NCI-H2227 (cell line): ENCODE measurements at regions not wholly inside any gene's neighbourhood (a gene's known extent, or its start where the extent isn't known, plus 50 kb on each side); places are given as distances from the start of the nearest gene placed in this dataset.
"Not testable (repeated sequence)": the region's sequence is repeated elsewhere in the genome, so short reads cannot be mapped to it uniquely, and the experiment has no call there.

ENCODE experiments used
- DNase-seq: peaks from one replicate; lab custom pipeline; 2025; ENCODE audit not compliant: unreplicated experiment; lab: John Stamatoyannopoulos, UW

DNA sequence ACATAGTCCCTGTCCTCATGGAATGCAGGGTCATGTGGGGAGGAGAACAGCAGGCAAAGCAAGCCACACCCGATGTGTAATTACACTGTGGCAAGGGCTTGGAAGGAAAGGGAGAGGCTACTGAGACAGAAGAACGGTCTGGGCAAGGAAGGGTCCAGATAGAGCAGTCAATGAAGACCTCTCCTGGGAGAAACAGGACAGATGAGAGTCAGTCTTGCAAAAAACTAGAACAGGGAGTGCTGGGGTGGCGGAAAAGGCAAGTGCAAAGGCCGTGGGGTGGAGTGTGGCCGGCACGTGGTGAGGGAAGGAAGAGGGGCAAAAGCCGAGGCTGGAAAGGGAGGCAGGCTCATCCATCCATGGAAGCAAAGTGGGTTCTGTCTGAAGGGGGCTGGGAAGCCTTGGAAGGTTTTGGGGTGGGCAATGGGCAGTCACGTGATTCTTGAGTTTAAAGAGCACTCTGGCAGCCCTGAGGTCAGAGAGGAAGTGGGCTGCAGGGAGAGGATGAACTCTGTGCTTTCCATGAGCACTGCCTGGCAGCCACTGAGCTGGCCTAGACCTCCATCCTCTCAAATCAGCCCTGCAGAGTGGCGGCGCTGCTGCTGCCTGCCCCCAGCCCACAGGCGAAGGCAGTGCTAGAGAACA is 182.2 kb downstream of the INHBB start:
- DNase-seq = no peak

DNA sequence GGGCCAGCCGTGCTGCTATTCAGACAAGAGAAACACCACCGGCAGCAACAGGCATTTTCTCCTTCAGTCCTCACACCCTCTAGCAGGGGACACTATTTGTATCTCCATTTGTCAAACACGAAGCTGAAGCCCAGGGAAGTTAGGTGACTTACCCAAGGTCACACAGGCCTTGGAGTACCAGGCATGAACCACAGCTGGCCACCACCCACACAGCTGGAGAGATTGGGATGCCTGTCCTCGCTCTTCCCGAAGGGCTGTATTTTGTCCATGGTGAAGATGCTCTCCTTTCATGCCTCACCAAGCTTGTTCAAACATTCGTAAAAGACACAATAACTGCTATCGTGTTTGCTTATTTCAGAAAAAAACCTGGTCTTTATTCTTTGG is 182.7 kb downstream of the INHBB start:
- DNase-seq = no peak

DNA sequence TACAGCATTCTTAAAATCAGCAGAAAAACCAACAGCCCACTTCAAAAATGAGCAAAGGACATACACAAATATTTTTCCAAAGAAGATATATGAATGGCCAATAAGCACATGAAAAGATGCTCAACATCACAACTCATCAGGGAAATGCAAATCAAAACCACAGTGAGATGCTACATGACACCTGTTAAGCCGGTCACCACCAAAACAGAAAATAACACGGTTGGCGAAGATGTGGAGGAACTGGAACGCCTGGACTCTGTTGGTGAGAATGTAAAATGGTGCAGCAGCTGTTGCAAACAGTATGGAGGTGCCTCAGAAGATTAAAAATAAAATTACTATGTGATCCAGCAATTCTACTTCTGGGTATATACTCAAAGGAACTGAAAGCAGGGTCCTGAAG is 184.8 kb downstream of the INHBB start:
- DNase-seq = no peak

DNA sequence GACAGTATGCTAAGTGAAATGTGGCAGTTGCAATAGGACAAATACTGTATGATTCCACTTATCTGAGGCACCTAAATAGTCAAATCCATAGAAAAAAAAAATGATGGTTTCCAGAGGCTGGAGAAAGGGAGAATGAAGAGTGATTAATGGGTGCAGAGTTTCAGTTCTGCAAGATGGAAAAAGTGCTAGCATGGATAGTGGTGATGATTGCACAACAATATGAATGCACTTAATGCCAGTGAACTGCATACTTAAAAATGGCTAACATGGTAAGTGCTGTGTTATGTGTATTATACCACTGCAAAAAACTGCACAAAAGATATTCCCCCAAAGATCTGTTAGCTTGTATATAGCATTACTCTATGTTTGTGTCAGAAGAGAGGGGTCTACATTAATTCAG is 185.4 kb downstream of the INHBB start:
- no peak for DNase-seq

DNA sequence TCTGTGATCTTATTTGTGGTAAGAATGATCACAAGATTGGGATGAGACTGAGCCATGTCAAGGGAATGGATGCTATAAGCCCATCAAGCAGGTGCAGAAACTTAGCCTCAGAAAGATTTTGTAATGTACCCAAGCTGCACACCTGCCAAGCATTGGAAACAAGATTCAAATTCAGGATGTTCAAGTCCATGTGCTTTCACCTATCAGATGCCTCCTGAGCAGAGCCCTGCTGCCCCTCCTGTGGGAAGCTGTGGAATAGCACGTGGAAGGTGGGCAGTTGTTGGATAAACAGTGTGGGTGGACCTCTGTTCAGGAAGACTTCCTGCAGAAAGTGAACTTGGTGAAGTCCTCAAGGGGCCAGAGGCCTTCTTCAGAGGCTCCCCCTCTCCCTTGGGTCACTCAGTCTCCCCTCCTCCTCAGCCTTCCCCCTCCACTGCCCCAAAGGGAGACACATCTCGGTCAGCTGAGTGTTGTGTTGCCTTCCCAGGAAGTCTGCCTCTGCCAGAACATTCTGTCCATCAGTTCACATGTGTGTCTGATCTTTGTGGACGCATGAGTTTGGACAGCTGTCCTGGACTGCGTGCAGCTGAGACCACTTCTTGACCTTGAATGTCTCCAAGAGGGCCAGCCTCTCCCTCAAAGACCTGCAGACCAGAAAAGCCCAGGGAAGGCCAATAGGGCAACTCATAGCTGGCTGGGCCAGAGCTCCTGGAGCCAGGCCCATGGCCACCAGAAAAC is 186.1 kb downstream of the INHBB start:
- DNase-seq = no peak

GRCh38 chr2:120533625-120534024 is 187.7 kb downstream of the INHBB start:
- DNase-seq = no peak

DNA sequence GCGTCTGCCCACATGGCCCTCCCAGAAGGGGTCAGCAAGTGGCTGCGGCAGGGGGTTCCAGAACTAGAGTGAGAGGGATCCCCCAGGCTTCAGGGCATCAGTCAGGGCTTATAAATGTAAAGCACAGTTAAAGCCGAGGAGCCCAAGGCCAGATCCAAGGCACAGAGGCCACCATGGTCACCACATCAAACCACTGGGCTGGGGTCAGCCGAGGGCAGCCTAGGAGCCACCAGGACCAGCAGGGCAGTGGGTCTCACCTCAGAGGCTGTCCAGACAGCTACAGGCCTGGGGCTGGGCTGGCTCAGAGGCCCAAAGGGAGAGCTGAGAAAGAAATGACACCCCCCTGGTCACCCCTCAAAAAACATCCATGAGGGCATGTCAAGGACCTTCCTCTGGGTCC is 188.5 kb downstream of the INHBB start:
- no peak for DNase-seq

DNA sequence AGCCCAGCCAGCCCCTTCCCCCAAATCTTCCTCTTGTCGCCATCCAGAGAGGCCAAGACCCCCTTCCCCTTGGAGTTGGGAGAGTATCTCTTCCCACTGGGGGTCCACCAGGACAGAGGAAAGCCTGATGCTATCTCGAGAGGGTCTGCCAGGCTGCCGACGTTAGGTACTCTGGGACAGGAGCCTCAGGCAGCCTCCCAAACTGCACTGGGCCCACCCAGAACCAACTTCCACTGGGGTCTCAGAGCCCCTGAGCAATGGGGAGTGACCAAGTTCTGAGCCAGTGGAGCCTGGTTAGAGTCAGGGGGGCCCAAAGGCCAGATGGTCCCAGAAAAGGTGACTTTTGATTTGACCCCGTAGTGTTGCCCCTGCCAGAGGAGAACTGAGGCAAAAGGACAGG is 189.1 kb downstream of the INHBB start:
- no peak for DNase-seq

GRCh38 chr2:120536141-120536540 is 190.2 kb downstream of the INHBB start:
- DNase-seq = no peak

GRCh38 chr2:120538691-120539423 is 192.9 kb downstream of the INHBB start:
- DNase-seq = no peak

- no peak for DNase-seq
Measured at GRCh38 chr2:120539424-120539936, 193.5 kb downstream of the INHBB start.

DNA sequence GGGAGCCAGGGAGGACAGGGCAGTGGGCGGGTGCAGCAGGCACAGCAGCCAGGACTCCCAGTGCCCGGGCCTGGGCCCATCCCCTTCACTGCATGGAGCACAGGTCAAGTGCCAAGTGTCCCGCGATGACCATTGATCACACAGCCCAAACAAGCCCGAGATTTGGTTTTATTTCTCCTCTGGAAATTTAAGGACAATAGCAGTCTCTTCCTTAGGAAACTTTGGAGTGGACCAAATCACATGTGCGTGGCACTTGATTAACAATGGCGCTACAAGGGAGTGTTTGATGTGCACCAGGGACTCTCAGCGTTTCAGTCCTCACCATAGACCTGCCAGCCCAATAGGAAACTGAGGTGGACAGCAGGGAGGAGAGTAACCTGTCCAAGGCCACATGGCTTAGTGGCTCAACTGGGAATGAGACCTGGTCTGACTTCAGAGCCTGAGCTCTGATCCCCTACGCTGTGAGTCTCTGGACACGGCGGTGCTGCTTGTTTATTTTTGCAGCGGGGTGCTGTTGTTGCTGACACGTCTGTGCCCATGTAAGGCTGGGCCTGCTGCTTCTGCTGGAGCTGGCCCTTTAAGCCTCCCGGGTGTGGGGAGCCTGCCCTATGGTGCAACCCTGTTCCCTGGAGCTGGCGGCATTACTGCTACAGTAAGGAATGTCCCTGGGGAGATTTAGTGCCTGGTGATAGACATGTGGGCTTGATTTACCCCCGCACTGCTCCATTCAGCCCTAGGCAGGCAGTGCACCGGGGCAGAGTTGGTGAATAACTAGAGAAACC is 194.2 kb downstream of the INHBB start:
- DNase-seq = no peak

- DNase-seq = no peak
Measured at GRCh38 chr2:120540719-120541552, 194.7 kb upstream of the GLI2 start.

GRCh38 chr2:120541553-120541932 is 194.1 kb upstream of the GLI2 start:
- DNase-seq = no peak

- DNase-seq = no peak
Measured at GRCh38 chr2:120541972-120542670, 193.5 kb upstream of the GLI2 start.

- DNase-seq = no peak
Measured at GRCh38 chr2:120542911-120543527, 192.6 kb upstream of the GLI2 start.

GRCh38 chr2:120543899-120544298 is 191.8 kb upstream of the GLI2 start:
- no peak for DNase-seq

GRCh38 chr2:120544522-120544921 is 191.1 kb upstream of the GLI2 start:
- no peak for DNase-seq

DNA sequence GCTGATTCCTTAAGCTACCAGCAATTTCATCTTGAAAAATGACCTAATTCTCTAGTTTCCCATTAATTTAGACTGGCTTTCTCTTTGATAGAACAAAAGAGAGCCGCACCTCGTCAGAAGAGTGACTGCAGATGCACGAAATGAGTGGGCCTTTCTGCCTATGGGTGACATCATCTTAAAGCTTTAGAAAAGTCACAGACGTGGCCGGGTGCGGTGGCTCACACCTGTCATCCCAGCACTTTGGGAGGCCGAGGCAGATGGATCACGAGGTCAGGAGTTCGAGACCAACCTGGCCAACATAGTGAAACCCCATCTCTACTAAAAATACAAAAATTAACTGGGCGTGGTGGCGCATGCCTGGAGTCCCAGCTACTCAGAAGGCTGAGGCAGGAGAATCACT is 190.7 kb upstream of the GLI2 start:
- DNase-seq = not testable (repeated sequence)
